ENCODE measurements at regions not wholly inside any gene's neighbourhood (a gene's known extent, or its start where the extent isn't known, plus 50 kb on each side); places are given as distances from the start of the nearest gene placed in this dataset.

GRCh38 chr13:24614306-24615080 lies 65.7 kb upstream of the ATP12A start:
- Histone ChIP-seq H3K9ac (ENCODE audit: low read length) (no peak overlapping the region), H3K4me2 (ENCODE audit: low read length) (no peak overlapping the region), H4K20me1 (ENCODE audit: insufficient read depth) (no peaks in the 10 kb centered on the region), H3K27ac (ENCODE audit: low read length) (no peak overlapping the region), H3K9me2 (ENCODE audit: insufficient read depth, low read length) (no peaks in the 10 kb centered on the region), H3K27me3 (ENCODE audit: insufficient read depth, low read depth, low read length) (no peaks in the 10 kb centered on the region), H2AFZ (ENCODE audit: low read depth, low read length) (no peak overlapping the region), H3F3A (ENCODE audit: insufficient read depth, low read length, poor library complexity, severe bottlenecking) (no peaks in the 10 kb centered on the region), H3K9me3 (ENCODE audit: low read length) (no peaks in the 10 kb centered on the region), H3K36me3 (ENCODE audit: insufficient read depth, low read length) (no peaks in the 10 kb centered on the region), H3K4me3 (ENCODE audit: low read length) (no peak overlapping the region), H3K79me2 (replicated peaks; ENCODE audit: insufficient read depth, low read length) (no peaks in the 10 kb centered on the region)
- TF ChIP-seq POLR2AphosphoS5 (IDR thresholded peaks at IDR 0.05) = no peak
- no peak for TF ChIP-seq CTCF (IDR thresholded peaks at IDR 0.05; ENCODE audit: poor library complexity, severe bottlenecking)
- no peak for TF ChIP-seq EZH2 (IDR thresholded peaks at IDR 0.05; ENCODE audit: borderline replicate concordance, insufficient read depth, low read length, poor library complexity, severe bottlenecking)
- TF ChIP-seq MXI1 (conservative IDR thresholded peaks at IDR 0.05; ENCODE audit: poor library complexity, severe bottlenecking) = no peak
- no peak for TF ChIP-seq TAF1 (IDR thresholded peaks at IDR 0.05; ENCODE audit: low read depth)
- TF ChIP-seq EP300 (conservative IDR thresholded peaks at IDR 0.05; ENCODE audit: poor library complexity, severe bottlenecking) = no peak
- TF ChIP-seq REST (IDR thresholded peaks at IDR 0.05; ENCODE audit: borderline replicate concordance) = no peak
- TF ChIP-seq RAD21 (conservative IDR thresholded peaks at IDR 0.05) = no peak
- no peak for TF ChIP-seq SMC3 (conservative IDR thresholded peaks at IDR 0.05; ENCODE audit: poor library complexity)

- Histone ChIP-seq H3K9me3 (ENCODE audit: low read length) (no peaks in the 10 kb centered on the region), H2AFZ (ENCODE audit: low read depth, low read length) (no peak overlapping the region), H3K9ac (ENCODE audit: low read length) (no peak overlapping the region), H3K4me3 (ENCODE audit: low read length) (no peak overlapping the region), H3K9me2 (ENCODE audit: insufficient read depth, low read length) (no peaks in the 10 kb centered on the region), H3K27ac (ENCODE audit: low read length) (no peak overlapping the region), H3K27me3 (ENCODE audit: insufficient read depth, low read depth, low read length) (no peaks in the 10 kb centered on the region), H3K4me2 (ENCODE audit: low read length) (no peak overlapping the region), H3K79me2 (replicated peaks; ENCODE audit: insufficient read depth, low read length) (no peaks in the 10 kb centered on the region), H3F3A (ENCODE audit: insufficient read depth, low read length, poor library complexity, severe bottlenecking) (no peaks in the 10 kb centered on the region), H3K36me3 (ENCODE audit: insufficient read depth, low read length) (no peaks in the 10 kb centered on the region), H4K20me1 (ENCODE audit: insufficient read depth) (no peaks in the 10 kb centered on the region)
- TF ChIP-seq POLR2AphosphoS5 (IDR thresholded peaks at IDR 0.05) = no peak
- no peak for TF ChIP-seq MXI1 (conservative IDR thresholded peaks at IDR 0.05; ENCODE audit: poor library complexity, severe bottlenecking)
- TF ChIP-seq SMC3 (conservative IDR thresholded peaks at IDR 0.05; ENCODE audit: poor library complexity) = no peak
- no peak for TF ChIP-seq EZH2 (IDR thresholded peaks at IDR 0.05; ENCODE audit: borderline replicate concordance, insufficient read depth, low read length, poor library complexity, severe bottlenecking)
- no peak for TF ChIP-seq CTCF (IDR thresholded peaks at IDR 0.05; ENCODE audit: poor library complexity, severe bottlenecking)
- no peak for TF ChIP-seq RAD21 (conservative IDR thresholded peaks at IDR 0.05)
- no peak for TF ChIP-seq TAF1 (IDR thresholded peaks at IDR 0.05; ENCODE audit: low read depth)
- TF ChIP-seq REST (IDR thresholded peaks at IDR 0.05; ENCODE audit: borderline replicate concordance) = no peak
- TF ChIP-seq EP300 (conservative IDR thresholded peaks at IDR 0.05; ENCODE audit: poor library complexity, severe bottlenecking) = no peak
Observed at GRCh38 chr13:24615114-24615513, 65.1 kb upstream of the ATP12A start.
